ENCODE measurements at regions not wholly inside any gene's neighbourhood (a gene's known extent, or its start where the extent isn't known, plus 50 kb on each side); places are given as distances from the start of the nearest gene placed in this dataset.

DNA sequence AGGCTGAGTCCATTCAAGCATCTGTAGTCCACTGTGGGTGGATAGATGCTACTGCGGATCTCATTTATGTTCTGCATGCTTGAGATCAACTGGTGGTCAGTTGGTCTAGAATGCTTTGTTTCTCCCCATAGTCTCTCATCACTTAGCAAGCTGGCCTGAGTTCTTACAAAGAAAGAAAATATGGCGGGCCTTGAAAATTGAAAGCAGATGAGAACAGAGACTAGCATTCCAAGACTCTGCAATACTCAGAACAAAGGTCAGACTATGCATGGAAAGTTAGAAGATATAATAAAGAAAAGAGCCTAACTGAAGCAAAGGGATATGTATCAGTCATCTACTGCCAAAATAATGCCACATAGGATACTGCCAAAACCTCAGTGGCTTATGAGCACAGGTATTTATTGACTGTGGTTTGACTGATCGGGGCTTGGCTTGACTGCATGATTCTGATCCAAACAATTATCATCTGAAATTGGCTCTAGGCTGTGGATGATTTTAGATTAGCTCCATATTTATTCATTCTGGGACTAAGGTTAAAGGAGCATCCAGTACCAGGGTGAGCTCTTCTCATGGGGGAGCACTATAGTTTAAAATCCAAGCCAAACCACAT, 258.9 kb downstream of the TAF11L14 start:
- no peak for DNase-seq (ENCODE audit: low spot score)

DNA sequence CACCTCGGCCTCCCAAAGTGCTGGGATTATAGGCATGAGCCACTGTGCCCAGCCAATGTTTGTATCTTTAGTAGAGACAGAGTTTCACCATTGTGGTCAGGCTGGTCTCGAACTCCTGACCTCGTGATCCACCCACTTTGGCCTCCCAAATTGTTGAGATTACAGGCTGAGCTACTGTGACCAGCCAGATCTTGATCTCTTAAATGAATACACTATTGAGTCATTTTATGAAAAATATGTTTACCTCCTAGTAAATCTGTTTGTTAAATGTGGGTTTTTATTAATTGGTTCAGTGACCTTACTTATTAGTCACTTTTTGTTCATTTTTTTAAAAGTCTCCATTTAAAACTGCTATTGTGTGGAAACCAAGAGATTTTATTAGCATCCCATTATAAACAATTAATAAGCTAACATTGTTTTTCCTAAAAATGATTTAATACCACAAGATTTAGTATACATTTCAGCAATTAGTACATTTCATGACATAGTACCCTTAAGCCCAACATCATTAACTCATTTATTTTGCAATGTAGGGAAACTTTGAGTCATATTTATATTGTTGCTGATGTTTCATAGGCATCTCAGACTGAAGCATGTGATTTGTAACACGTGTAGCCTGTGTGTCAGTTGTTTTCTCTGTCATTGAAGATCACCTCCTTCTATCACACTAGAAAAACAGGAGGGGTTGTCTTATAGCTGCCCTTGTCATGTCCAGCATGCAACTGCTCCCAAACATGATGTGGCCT, 261.2 kb downstream of the TAF11L14 start:
- DNase-seq (ENCODE audit: low spot score): no peak

DNA sequence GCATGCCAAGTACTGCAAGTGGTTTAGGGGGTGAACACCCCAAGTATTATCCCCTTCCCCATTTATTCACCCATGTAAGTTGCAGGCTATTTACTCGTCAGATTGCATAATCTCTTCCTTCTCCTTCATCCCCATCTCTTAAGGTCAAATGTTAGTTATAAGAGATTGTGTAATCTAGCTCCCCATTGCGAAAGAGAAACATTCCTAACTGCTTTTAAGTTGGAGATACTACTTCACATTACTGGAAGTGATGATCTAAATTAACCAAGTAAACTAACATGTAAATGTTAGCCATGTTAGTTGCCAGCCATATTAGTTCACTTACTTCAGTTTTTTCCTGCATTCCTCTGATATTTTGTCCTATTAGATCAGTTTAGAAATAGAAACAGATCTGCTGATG, 262.3 kb downstream of the TAF11L14 start:
- no peak for DNase-seq (ENCODE audit: low spot score)

DNA sequence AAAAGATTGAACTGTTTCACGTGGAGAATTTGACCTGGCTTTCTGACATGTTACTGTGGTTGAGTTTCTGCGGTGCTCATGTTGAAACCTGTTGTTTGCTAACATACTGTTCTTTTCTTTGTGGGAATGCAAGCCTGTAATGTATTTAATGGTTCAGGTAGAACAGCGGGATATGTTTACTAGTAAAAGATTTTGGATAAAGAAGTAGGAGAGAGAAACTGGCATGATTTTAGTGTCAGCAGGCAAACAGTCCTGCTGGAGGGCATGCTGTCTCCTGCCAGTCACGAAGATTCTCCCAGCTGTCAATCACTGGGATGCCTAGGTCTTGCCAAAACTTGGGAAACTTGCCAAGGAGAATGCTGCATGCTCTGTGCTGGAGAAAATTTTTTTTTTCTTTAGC, 263.5 kb downstream of the TAF11L14 start:
- DNase-seq (ENCODE audit: low spot score): no peak

DNA sequence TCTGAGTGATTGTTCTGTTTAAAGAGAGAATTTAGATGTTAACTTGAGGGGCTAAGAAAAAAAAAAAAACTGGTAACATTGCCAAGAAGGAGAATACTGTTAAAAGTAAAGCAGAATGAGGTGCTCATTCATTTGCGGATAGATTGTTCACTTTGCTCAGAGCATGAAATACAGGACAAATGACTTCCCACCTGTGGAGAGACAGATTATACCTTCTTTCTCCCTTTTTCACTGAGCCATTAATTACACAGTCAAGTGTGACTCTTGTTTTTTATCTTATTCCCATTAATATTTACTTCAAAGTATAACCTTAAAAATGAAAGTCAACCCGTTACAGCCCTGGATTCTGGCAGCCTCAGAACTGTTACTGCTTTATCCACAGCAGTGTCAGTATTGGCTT, 264.5 kb downstream of the TAF11L14 start:
- DNase-seq (ENCODE audit: low spot score): no peak

DNA sequence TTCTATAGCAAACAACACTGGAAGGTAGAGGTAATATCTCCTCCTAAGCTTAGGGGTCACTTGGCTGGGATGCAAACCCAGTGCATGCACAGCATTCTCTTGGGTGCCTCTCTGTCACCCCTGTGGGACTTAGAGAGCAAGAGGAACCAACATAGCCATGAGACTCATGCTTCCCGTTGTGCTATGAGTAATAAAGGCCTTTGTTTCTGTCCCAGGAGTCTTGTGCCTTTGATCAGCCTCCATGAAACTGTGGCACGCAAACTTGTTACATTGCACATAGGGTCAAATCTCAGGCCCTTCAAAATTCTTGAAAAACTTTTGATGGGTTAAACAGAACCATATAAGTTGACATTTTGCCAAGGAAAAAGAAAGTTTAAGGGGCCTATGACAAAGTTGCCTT, 272.8 kb downstream of the TAF11L14 start:
- DNase-seq (ENCODE audit: low spot score): no peak

DNA sequence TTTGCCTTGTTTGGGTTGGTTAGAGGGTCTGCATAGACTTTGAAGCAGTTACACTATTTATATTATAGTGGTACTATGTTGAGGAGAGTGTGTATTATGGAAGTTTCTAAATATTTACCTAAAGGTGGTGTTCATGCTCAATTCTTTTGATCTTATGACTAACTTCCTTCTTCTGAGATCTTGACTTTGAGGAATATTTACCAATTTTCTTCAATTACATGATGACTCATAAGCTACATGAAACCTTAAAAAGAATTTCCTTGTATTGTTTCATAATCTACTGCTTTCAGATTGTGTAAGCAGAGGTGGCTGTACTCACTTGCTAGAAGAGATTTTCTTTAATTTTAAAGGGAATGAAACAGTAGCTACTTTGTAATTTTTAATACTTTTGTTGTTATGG, 276.1 kb downstream of the TAF11L14 start:
- no peak for DNase-seq (ENCODE audit: low spot score)

DNA sequence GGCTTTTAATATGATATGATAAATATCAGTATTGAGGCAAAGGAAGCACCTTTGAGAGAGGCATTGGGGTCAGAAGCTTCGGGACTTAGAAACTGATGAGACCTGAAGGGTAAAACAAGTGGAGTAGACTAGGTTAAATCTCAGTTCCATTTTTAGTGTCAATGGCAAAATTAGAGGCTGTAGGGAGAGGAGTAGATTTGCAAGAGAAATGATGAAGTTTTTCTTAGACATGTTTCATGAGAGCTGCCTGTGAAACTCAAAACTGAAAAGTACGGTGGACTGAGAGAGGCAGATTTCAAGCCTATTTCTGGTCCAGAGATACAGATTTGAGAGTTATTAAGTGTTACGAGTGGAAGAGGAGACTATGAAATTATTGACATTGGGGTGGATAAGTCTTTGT, 278.5 kb downstream of the TAF11L14 start:
- DNase-seq (ENCODE audit: low spot score): no peak

DNA sequence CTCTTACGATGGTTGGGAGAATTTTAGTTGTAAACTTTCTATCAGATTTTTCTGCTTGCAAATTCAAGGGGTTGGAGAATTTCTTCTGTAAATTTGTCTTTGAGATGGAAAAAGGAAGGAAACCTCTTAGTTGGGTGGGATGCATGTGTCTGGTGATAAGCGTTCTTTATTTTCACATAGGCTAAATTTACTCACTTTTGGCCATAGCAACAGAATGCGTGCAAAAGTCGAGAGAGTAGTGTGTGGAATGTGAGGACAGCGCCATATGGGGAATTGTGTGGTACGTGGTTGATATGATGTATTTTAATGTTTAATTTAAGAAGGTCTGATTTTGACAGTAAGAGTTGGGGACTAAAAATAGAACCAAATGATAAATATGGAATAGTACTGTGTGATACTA, 282.2 kb downstream of the TAF11L14 start:
- no peak for DNase-seq (ENCODE audit: low spot score)

DNA sequence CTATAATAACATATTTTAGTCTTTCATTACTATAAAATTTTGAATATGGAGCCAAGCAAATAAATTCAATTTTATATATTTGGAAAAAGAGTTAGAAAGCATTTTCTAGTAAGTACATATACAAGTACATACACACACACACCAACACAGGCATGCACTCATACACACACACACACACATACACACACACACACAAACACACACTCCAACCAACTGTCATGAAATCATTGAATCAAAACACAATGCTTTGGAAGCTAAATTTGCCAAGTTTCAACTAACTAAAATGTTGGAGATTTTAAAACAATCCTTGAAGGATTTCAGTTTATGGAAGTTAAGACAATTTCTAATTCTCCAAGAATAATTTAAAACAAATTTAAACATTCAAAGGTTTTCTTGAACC, 283.2 kb downstream of the TAF11L14 start:
- no peak for DNase-seq (ENCODE audit: low spot score)

DNA sequence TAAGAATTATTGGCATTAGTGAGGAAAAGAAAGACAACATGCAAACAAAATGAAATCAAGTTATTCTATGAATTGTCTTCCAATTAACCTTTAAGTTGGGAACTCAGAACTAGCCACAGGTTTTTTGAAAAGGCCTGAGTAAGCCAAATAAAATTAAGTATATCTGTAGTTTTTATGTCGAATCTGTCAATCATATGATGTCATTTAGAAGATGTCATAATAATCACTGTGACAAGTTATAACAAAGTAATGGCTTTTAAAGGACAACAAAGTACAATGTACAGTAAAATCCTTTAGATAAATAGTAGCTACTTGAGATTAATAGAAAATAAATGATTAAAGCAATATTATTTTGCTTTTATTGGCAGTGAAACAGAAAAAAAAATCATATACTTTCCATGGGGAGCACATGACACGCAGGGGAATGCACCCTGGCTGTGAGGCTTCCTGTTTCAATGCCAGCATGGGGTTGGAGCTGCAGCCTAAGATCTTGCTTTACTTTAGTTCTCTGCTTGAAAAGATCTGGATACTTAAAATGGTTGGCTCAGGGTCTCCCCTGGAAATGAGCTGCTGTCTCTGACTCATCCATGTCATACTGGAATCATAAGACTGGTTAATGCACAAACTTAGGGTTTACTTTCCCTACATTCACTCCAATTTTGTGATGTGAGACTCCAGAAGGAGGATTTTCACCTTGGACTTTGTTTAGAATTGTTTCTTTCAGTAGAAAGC, 284.3 kb downstream of the TAF11L14 start:
- no peak for DNase-seq (ENCODE audit: low spot score)

DNA sequence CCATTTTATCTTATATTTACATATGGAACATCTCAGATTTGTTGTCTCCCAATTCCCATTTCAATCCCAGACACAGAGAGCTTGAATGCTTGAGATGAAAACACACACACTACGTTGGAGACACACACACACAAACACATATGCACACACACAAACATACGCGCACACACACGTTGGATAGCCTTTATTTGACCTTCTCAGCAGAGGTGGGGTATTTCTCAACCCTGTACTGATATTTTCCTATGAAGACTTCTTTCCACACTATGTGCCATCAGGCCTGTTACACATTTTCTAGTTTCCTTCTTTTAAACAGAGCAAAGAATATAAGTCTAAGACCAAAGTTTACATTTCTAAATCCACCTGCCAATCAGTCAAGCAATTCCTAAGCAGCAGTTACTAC, 291.0 kb downstream of the TAF11L14 start:
- DNase-seq (ENCODE audit: low spot score): no peak

DNA sequence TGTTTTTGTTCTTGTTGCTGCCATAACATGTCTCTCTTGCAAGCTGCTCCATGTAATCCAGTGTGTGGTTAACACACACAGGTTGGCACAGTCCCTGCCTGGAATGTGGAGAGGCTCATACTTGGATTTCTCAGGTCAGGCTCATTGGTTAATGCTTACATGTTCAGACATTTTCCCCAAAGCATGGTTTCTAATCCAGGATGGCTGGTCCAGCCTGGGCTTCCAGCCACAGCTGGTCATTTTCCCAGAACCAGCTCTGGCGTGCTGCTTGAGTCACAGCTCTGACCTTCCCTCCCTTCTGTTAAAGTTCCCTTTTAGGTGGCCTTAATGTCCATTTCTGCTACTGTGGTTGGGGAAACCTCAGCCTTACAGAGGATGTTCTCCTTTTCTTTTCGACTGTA, 294.3 kb downstream of the TAF11L14 start:
- DNase-seq (ENCODE audit: low spot score): no peak

DNA sequence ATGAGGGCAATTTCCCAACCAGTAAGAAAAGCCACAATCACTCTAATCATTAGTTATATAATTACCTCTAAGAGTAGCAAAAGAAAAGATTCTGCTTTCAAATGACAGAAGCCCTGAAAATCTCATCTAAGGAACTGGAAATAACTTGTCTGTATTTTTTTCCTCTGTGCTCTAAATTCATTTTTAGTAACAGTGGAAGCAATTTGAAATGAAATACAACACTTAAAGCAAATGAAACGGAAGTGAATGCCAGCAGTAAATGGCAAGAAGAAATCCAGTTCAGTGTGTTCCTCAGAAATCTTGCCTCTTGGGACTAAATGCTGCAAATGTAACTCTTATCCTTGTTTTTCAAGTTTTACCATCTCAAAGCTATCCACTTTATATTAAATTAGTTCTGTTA, 294.9 kb downstream of the TAF11L14 start:
- DNase-seq (ENCODE audit: low spot score): no peak

DNA sequence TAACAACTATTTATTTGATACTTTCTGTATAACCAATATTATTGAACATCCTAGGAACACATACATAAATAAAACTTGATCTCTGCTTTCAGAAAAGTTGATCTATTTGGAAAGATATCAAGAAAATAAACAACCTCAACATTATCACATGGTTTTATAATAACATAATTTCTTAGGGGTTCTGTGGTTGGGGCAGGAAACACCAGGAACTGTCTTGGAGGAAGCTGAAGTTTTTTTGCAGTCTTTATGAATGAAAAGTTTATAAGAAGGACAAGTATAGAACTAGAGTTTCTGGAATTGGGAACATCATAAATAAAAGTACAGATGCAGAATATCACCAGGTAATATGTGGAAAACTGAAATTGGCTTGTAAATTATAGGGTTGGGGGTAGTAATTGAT, 296.1 kb downstream of the TAF11L14 start:
- DNase-seq (ENCODE audit: low spot score): no peak

DNA sequence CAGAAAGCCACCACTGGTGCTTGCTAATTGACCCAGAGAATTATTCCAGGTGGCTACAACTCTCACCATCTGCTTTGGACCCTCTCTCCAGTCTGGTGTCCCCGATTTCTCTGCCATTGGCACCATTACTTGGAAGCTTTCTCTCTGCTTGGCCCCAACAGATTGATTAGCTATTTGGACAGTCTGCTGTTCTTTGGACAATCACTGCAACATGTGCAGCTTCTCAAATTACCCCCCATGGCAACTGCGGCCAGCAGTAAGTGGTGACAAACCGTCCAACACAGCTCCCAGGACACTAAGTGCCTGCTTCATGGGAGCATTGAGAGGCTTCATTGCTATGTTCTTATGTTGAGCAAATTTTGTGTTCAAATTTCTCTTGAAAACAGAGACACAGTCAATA, 309.8 kb downstream of the TAF11L14 start:
- DNase-seq (ENCODE audit: low spot score): no peak

DNA sequence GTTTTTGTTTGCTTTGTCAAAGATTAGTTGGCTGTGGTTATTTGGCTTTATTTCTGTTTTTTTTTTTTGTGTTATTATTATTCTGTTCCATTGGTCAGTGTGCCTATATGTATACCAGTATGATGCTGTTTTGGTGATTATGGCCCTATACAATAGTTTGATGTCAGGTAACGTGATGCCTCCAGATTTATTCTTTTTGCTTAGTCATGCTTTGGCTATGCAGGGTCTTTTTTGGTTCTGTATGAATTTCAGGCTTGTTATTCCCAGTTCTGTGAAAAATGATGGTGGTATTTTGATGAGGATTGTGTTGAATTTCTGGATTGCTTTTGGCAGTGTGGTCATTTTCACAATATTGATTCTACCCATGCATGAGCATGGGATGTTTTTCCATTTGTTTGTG, 312.8 kb downstream of the TAF11L14 start:
- no peak for DNase-seq (ENCODE audit: low spot score)

DNA sequence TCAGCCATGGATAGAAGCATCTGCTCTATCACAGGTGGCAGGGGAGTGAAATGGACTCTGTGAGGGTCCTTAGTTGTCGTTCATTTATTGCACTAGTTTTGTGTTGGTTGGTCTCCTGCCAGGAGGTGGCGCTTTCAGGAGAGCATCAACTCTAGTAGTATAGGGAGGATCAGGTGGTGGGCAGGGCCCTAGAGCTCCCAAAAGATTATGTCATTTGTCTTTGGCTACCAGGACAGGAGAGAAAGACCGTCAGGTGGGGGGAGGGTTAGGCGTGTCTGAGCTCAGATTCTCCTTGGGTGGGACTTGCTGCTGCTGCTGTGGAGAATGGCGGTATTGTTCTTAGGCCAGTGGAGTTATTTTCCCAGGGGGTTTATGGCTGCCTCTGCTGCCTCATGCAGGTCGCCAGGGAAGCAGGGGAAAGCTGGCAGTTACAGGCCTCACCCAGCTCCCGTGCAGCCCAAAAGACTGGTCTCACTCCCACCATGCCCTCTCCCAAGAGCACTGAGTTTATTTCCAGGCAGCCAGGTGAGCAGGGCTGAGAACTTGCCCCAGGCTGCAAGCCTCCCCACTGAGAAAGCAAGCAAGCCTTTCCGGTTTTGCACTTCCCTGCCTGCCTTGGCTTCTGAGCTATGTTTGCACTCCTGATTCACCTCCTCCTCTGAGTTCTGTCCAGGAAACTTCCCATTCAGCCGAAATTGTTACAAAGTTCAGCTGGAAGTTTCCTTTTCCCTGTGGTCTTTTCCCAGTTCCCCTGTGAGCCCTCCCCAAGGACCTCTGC, 317.3 kb downstream of the TAF11L14 start:
- DNase-seq (ENCODE audit: low spot score): peak; percentile 36

DNA sequence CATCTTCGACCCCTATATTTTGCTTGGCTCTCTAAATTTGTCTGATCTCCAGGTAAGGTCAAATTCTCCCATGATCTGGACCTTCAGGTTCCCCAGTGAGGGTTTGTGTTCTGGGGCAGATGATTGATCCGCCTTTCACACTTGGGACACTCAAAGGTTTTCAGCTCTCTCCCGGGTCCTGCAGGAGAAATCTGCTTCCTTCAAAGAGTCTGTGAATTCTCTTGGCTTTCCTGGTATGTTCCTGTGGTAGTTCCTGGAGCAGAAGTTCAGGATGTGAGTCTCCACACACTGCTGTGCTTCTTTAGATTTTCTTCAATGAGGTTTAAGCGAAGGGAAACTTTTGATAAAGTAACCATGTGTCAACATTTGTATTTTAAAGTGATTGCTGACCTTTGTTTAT, 318.0 kb downstream of the TAF11L14 start:
- no peak for DNase-seq (ENCODE audit: low spot score)

DNA sequence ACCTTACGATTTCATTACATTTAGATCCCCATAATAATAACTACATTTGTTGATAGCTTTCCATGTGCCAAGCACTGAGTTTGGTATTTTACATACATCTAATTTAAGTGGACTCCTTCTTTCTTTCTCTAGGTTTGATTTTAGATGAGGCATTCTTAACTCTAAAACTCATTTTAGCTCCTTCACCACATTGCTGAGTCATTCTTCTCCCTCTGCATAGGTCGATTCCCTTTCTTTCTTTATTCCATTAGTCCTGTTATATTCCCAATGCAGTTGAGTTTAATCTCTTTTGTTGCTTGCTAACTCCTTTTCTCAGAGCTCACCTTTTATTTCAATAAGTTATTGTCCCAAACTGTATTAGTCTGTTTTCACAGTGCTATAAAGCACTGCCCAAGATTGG, 329.8 kb downstream of the TAF11L14 start:
- no peak for DNase-seq (ENCODE audit: low spot score)

DNA sequence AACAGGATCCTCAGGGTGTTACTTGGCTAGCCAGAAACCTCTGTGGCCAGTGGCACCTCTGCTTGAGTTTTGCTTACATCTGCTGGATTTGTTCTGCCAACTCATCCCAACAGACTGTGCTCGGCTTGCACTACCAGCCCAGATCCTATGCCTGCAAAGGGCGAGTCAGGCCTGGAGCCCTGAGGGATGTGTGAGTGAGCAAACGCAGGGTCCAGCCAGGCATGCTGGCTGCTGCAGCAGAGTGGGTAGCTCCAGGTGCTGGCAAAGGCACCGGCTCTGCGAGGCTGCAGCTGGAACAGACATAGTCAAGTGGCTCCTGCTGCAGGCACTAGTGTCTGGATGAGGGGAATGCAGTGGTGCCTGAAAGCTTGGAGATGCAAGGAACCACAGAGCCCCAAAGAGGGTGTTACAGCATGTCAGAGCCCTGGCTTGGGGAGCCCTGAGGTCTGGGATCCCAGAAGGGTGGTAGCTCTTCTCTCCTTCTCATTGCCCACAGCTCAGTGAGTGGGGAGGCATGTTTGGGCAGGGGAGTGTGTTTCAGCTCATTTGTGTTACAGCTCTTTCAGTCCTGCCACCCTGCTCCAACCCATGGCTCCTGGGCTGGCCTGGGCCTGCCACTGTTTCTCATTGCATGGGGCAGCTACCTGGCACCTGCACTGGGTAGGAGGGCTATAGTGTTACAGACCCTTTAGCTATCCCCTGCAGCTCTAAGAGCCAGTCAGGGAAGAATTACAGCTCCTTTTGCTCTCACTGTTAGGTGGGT, 332.6 kb downstream of the TAF11L14 start:
- no peak for DNase-seq (ENCODE audit: low spot score)

DNA sequence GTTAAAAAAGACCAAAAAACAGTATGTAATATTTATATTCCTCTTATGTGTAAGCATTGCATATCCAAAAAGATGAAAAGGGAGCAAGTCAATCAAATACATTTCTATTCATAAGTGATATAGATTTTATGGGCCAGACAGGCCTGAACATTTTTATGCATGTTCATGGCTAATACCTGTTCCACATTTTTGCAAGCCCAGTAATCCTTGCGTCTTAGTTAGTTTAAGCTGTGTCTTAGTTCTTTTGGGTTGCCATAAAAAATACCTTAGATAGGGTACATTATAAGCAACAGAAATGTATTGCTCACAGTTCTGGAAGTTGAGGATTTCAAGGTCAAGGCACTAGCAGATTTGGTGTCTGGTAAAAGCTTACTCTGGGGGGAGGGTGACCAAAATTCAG, 342.1 kb downstream of the TAF11L14 start:
- DNase-seq (ENCODE audit: low spot score): no peak

Data from NAMALWA (cell line).